ENCODE measurements at regions not wholly inside any gene's neighbourhood (a gene's known extent, or its start where the extent isn't known, plus 50 kb on each side); places are given as distances from the start of the nearest gene placed in this dataset.

GRCh38 chr12:93015871-93016751, 87.0 kb upstream of the EEA1 start:
- DNase-seq = no peak

GRCh38 chr12:93016752-93017350, 87.8 kb upstream of the EEA1 start:
- no peak for DNase-seq

GRCh38 chr12:93018610-93019009, 89.5 kb upstream of the EEA1 start:
- DNase-seq = no peak

- DNase-seq = no peak
These were observed 90.3 kb upstream of the EEA1 start for GRCh38 chr12:93019212-93019927.

GRCh38 chr12:93019975-93020630, 91.0 kb upstream of the EEA1 start:
- peak; percentile 23 for DNase-seq

GRCh38 chr12:93020631-93021597, 91.8 kb upstream of the EEA1 start:
- no peak for DNase-seq

GRCh38 chr12:93022603-93023340, 93.7 kb upstream of the EEA1 start:
- no peak for DNase-seq

GRCh38 chr12:93025145-93026103, 96.3 kb upstream of the EEA1 start:
- DNase-seq = no peak

- no peak for DNase-seq
These were observed 97.9 kb upstream of the EEA1 start for GRCh38 chr12:93027041-93027440.

- no peak for DNase-seq
These were observed 100.0 kb upstream of the EEA1 start for GRCh38 chr12:93029091-93029490.

- no peak for DNase-seq
These were observed 101.9 kb upstream of the EEA1 start for GRCh38 chr12:93031028-93031427.

GRCh38 chr12:93032758-93033157, 103.7 kb upstream of the EEA1 start:
- no peak for DNase-seq

- DNase-seq = no peak
These were observed 104.9 kb upstream of the EEA1 start for GRCh38 chr12:93033948-93034347.

- DNase-seq = no peak
These were observed 110.0 kb upstream of the EEA1 start for GRCh38 chr12:93039062-93039461.

- DNase-seq = no peak
These were observed 110.8 kb upstream of the EEA1 start for GRCh38 chr12:93039930-93040329.

- DNase-seq = no peak
These were observed 111.3 kb upstream of the EEA1 start for GRCh38 chr12:93040367-93040766.

- DNase-seq = no peak
These were observed 112.3 kb upstream of the EEA1 start for GRCh38 chr12:93041416-93041815.

- no peak for DNase-seq
These were observed 113.2 kb upstream of the EEA1 start for GRCh38 chr12:93042283-93042682.

GRCh38 chr12:93042684-93043083, 113.6 kb upstream of the EEA1 start:
- no peak for DNase-seq
